GM18873 (cell line): ENCODE measurements at regions not wholly inside any gene's neighbourhood (a gene's known extent, or its start where the extent isn't known, plus 50 kb on each side); places are given as distances from the start of the nearest gene placed in this dataset.
"Not testable (repeated sequence)": the region's sequence is repeated elsewhere in the genome, so short reads cannot be mapped to it uniquely, and the experiment has no call there.

Experiments
- ATAC-seq: cut with Tn5 transposase; IDR thresholded peaks from one replicate; pipeline ENCODE4 v1.9.1; 2021; ENCODE audit warnings: mild to moderate bottlenecking, moderate library complexity, moderate number of reproducible peaks; ENCODE audit not compliant: unreplicated experiment, low FRiP score

GRCh38 chr2:183964565-183964964, 633.8 kb upstream of the ZNF804A start:
- ATAC-seq = no peak

DNA sequence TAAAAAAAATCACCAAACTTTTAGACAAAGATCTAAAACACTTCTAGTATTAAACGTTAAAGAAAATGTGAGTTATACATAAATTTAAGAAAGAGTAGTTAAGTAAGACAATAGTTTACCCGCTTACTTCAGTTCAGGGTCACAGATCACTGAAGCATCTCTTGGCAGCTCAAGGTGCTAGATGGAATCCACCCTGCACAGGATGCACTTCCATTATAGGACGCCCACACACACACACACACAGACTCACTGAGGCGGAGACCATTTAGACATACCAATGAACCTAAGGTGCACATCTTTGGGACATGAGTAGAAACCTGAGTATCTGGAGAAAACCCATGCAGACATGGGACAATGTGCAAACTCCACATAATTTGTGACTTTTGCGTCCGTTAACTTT, 630.6 kb upstream of the ZNF804A start:
- ATAC-seq = no peak

DNA sequence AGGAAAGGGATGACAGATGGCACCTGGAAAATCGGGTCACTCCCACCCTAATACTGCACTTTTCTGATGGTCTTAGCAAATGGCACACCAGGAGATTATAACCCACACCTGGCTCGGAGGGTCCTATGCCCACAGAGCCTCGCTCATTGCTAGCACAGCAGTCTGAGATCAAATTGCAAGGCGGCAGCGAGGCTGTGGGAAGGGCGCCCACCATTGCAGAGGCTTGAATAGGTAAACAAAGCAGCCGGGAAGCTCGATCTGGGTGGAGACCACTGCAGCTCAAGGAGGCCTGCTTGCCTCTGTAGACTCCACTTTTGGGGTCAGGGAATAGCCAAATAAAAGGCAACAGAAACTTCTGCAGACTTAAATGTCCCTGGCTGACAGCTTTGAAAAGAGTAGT, 622.7 kb upstream of the ZNF804A start:
- not testable (repeated sequence) for ATAC-seq

DNA sequence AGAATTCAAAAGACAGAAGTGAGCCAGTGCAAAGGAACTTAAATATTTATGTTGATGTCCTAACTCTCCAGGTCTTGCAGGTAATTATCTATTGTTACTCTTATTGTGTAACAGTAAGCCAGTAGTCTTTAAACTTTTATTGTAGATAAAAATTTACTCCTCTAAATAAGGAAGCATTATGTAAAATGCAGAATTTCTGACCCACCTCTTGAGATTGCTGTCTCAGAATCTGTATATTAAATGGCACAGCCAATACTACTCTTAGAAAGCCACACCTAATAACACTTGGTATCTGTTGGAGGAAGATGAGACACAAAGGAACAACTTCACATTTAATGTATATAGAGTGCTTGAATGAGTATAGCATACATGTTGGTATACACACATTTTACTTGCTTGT, 613.5 kb upstream of the ZNF804A start:
- ATAC-seq = no peak

GRCh38 chr2:183991968-183992367, 606.4 kb upstream of the ZNF804A start:
- ATAC-seq = no peak

- ATAC-seq = peak; percentile 66
Observed at GRCh38 chr2:183993052-183993451, 605.3 kb upstream of the ZNF804A start.

DNA sequence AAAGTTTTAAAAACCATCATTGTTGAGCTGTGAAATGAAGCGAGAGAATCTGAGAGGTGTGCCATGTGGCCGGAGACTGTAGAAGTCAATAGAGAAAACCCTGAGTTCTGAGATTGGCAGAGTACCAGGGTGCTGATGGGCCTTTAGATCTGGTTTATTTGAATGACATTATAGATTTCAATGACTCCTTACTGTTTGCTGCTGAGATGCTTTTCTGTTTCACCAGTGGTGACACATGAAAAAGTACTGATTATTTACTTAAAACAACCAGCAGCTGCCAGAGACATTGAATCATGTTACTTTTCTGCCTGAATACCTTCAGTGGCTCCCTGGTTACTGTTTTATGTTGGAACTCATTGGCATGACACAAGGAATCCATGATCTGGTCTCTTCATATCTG, 602.7 kb upstream of the ZNF804A start:
- no peak for ATAC-seq

- ATAC-seq = no peak
Observed at GRCh38 chr2:183996825-183997793, 601.2 kb upstream of the ZNF804A start.

DNA sequence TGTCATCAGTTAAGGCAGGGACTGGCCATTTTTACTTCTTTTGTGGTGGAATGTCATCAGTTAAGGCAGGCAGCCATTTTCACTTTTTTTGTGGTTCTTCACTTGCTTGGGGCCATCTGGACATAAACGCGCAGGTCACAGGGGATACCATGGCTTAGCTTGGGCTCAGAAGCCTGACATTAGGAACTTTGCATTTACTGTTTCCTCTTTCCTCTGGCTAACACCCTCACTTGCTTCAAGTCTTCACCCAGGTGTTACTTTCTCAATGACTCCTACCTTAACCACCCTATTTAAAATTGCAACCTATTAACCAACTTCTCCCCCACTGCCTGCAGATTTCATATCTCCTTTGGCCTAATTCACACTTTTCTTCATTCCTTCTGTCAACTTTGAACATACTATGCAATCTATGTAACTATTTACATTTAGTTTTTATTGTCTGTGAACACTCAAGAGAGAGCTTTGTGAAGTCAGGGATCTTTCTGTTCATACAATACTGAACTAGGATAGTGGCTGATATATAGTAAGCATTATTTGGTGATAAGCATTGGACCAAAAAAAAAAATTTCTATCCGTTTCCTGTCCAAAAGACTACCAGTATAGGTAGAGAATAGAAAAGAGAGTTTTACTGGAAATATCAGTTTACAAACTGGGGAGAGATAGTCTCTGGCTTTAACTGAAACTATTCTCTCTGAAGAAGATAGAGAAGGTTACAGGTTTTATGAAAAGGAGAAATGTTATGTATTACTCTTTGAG, 600.1 kb upstream of the ZNF804A start:
- peak; percentile 96 for ATAC-seq

DNA sequence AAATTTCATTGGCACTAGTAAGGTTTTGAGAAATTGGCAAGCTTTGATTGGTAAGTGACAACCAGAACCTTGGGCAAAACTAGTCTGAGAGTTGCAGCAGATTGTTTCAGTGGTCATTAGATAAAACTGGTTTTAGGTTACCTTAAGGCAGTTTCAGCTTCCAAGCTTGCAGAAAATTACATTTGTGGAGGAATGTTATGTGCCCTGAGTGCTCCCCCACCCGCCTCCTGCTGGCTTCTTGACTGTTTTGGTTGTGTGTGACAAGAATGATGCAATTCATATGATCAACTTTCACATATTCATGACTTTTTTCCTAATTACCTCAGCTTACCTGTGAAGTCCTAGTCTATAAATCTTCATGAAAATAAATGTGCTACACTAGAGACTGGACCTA, 599.5 kb upstream of the ZNF804A start:
- ATAC-seq = peak; percentile 21

GRCh38 chr2:184004289-184004947, 593.9 kb upstream of the ZNF804A start:
- ATAC-seq = peak; percentile 90

- peak; percentile 34 for ATAC-seq
Observed at GRCh38 chr2:184004948-184005672, 593.2 kb upstream of the ZNF804A start.

DNA sequence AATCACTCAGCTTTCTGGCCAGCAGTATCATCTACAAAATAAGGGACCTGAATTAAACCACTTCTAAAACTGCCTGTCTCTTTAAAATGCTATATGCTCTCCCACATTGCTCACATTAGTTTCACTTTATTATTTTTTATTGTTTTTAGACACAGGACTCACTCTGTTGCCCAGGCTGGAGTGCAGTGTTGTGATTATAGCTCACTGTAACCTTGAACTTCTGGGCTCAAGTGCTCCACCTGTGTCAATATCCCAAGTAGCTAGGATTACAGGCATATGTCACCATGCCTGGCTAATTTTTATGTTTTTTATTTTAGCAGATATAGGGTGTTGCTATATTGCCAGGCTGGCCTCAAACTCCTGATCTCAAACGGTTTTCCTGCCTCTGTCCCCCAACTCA, 591.3 kb upstream of the ZNF804A start:
- ATAC-seq = no peak

- no peak for ATAC-seq
Observed at GRCh38 chr2:184026961-184027360, 571.4 kb upstream of the ZNF804A start.

- ATAC-seq = no peak
Observed at GRCh38 chr2:184030245-184030644, 568.1 kb upstream of the ZNF804A start.

DNA sequence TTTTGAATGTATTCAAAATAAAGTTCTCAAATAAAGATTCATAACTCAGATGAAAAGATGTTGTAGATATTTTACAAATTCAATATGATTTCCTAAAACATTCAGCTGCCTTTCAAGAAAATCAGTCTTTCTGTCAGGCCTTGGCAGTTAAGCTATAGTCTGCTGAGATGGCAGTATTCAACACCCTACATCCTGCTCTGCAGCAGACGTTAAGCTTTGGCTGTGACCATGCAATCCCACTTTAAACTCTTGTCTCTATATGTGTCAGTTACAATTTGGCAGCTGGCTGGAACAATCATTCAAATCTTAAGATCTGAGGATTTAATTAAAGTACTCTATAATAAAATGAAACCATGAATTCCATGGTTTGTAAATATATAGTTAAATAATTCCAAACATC, 567.3 kb upstream of the ZNF804A start:
- no peak for ATAC-seq

DNA sequence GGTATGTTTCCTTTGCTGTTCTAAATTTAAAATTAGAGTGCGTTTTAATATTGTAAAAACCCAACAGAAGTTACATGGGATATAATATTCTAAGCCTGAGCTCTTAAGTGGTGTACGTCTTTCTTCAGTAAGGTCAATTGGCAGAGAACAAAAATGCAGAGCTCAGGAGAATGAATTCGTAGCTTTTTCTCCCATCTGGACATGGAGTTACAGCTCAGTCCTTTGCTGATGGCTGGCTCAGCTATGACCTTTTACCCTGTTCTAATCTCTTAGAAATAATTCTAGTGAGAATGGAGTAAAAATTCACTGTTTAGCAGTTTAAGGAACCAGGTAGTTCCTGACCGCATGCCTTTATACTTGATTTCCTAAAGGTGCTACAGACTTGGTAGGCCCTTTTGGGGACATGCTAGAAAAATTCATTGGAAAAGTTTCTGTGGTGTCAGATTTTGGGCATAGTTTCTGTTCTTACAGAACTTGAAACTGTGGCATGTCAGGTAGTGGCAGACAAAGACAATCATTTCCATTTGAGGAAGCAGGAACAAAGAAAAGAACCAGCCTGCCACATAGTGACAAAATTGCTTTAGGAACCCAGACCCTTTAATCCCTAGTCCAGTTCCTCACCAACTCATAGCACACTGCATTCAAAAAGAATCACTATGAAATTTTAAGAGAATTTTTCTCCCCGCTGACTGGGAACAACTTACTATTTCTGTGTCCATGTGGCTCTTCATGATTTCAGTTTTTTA, 566.8 kb upstream of the ZNF804A start:
- ATAC-seq = no peak

GRCh38 chr2:184032983-184033382, 565.3 kb upstream of the ZNF804A start:
- ATAC-seq = no peak

- no peak for ATAC-seq
Observed at GRCh38 chr2:184037273-184037672, 561.1 kb upstream of the ZNF804A start.

GRCh38 chr2:184039493-184039892, 558.8 kb upstream of the ZNF804A start:
- ATAC-seq = no peak
